ENCODE measurements at regions not wholly inside any gene's neighbourhood (a gene's known extent, or its start where the extent isn't known, plus 50 kb on each side); places are given as distances from the start of the nearest gene placed in this dataset.

DNA sequence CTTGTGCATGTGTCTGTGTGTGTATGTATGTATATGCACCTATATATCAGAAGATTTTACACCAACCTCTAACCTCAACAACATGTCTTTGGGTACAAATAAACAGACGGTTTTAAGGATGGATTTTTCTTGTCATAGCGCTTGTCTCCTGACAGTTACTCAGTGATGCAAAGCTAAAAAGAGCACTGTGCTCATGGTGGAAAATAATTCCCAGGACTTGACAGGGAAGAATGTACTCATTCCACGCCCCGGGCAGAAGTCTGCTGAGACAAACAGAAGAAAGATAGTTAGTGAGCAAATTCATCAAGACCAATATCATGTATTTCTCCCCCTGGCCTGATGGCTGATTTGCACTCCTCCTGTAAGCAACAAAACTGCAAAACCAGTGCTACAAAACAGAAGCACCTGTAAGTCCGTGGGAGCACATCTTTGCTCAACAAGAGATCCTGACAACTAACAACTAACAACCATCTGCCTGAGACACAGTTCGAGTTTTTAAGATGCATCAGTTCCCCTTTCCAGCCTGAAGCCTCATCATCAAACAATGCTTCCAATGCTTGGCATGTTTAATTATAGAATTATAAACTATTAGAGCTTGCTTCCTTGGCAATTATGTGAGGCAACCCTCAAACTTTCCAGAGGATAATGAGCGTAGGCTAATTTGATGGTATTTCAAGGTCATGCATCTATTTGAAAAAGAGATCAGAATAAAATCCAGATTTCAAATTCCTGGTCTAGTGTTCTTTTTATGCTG lies 812.7 kb upstream of the MIR17HG start:
- no peak overlapping the region for H2BK20ac ChIP-seq (ENCODE audit: low read depth, low read length)
- H4K20me1 ChIP-seq (ENCODE audit: insufficient read depth, low read length) = no peaks in the 10 kb centered on the region
- no peak overlapping the region for H3K18ac ChIP-seq (ENCODE audit: low read depth, low read length)
- ATAC-seq (ENCODE audit: low read depth) (no peak), DNase-seq (no peak)
- H2BK5ac ChIP-seq (ENCODE audit: low read depth, low read length, poor library complexity, severe bottlenecking) = no peak overlapping the region
- no peaks in the 10 kb centered on the region for H3K4me1 ChIP-seq (ENCODE audit: control insufficient read depth, insufficient read depth, low read length)
- in situ Hi-C loops (cut with MboI; ENCODE audit: low sequenced_read_pairs) = no loop called here
- H3K9me3 ChIP-seq (ENCODE audit: control insufficient read depth, insufficient read depth, low read length) = no peaks in the 10 kb centered on the region; the same call in 1 of the 2 replicates
- no peak overlapping the region for H3K27ac ChIP-seq (ENCODE audit: insufficient read depth, low read length)
- H4K5ac ChIP-seq (ENCODE audit: low read depth, low read length) = no peak overlapping the region
- intact Hi-C loops (cut with micrococcal nuclease) = no loop called here
- no peak overlapping the region for H4K91ac ChIP-seq (ENCODE audit: insufficient read depth, low read depth, low read length)
- H3K14ac ChIP-seq (replicated peaks; ENCODE audit: low read depth, low read length) = no peak overlapping the region
- no peak overlapping the region for H2AK5ac ChIP-seq (ENCODE audit: low read depth, low read length)
- TF ChIP-seq MXI1 (IDR thresholded peaks at IDR 0.05; ENCODE audit: borderline replicate concordance, low read depth, low read length) (no peak), CEBPB (IDR thresholded peaks at IDR 0.05; ENCODE audit: low read depth, low read length) (no peak), BHLHE40 (IDR thresholded peaks at IDR 0.05; ENCODE audit: low read depth, low read length) (no peak)
- no peaks in the 10 kb centered on the region for H3K27me3 ChIP-seq (ENCODE audit: control insufficient read depth, insufficient read depth, low read length)
- ChIA-PET POLR2A (ENCODE audit: unreplicated experiment) (no interaction called here), CTCF (no interaction called here)
- no peak overlapping the region for H3K9ac ChIP-seq (ENCODE audit: low read depth, low read length)
- no peak overlapping the region for H2AFZ ChIP-seq (replicated peaks; ENCODE audit: low read length, poor library complexity)
- H3K4me3 ChIP-seq (ENCODE audit: insufficient read depth, low read depth, low read length) = no peak overlapping the region
- H3K4ac ChIP-seq (ENCODE audit: low read depth, low read length) = no peak overlapping the region
- no peak overlapping the region for H4K8ac ChIP-seq (ENCODE audit: low read depth in 2 of 2, low read length in 2 of 2)
- dilution Hi-C loops (cut with HindIII; ENCODE audit: low sequenced_read_pairs, unreplicated experiment) = no loop called here
- no peak overlapping the region for H2BK120ac ChIP-seq (ENCODE audit: low read depth, low read length)
- H3K56ac ChIP-seq (ENCODE audit: extremely low read depth, insufficient read depth, low read length) = no peak overlapping the region
- H3K4me2 ChIP-seq (ENCODE audit: low read depth, low read length) = no peak overlapping the region
- H2BK15ac ChIP-seq (ENCODE audit: low read depth, low read length) = no peak overlapping the region
- no TSS peak for BruUV-seq (replicated peaks)
- H2AK9ac ChIP-seq (replicated peaks; ENCODE audit: low read depth, low read length, poor library complexity) = no peak overlapping the region
- no peaks in the 10 kb centered on the region for H3K79me1 ChIP-seq (ENCODE audit: low read depth in 1 of 2, low read length in 2 of 2)
- WGBS, 2 experiments (ENCODE audit: extremely low coverage in 2 of 2, insufficient read length in 1 of 2) = no CpG with 5 or more reads among the region's 7 CpGs
- H3K23ac ChIP-seq (ENCODE audit: low read depth, low read length) = no peak overlapping the region
- no peaks in the 10 kb centered on the region for H3K9me1 ChIP-seq (ENCODE audit: insufficient read depth, low read length)
- no peaks in the 10 kb centered on the region for H3K36me3 ChIP-seq (ENCODE audit: control insufficient read depth, insufficient read depth, low read length)

Data from IMR-90 (cell line).